ENCODE measurements at regions not wholly inside any gene's neighbourhood (a gene's known extent, or its start where the extent isn't known, plus 50 kb on each side); places are given as distances from the start of the nearest gene placed in this dataset.

DNA sequence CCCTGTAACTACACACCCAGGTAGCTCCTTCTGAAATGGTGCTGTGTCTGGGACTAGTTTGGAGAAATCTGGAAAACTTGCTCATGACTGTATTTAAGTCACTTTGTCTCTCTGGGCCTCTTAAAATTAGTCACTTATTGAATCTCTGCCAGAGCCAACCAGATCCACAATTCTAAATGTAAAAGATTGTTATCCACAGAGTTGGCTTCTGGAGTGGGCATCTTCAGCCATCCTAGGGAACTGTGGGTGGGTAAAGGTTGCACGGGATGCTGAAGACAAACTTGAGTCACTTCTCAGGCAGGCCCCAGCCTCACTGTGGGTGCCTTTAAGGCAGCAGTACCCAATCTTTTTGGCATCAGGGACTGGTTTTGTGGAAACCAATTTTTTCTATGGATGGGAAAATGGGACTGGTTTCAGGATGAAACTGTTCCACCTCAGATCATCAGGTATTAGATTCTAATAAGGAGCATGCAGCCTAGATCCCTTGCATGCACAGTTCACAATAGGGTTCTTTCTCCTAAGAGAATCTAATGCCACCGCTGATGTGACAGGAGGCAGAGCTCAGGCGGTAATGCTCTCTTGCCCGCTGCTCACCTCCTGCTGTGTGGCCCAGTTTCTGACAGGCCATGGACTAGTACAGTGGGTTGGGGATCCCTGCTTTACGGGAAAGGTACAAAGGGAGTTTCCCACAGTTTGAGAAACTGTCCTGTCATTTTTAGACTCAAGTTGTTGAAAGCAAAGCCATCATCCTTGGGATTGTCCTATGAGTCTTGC lies 98.3 kb upstream of the SPRED2 start:
- no peak for DNase-seq (ENCODE audit: low read depth in 4 of 4, low spot score in 3 of 4)

DNA sequence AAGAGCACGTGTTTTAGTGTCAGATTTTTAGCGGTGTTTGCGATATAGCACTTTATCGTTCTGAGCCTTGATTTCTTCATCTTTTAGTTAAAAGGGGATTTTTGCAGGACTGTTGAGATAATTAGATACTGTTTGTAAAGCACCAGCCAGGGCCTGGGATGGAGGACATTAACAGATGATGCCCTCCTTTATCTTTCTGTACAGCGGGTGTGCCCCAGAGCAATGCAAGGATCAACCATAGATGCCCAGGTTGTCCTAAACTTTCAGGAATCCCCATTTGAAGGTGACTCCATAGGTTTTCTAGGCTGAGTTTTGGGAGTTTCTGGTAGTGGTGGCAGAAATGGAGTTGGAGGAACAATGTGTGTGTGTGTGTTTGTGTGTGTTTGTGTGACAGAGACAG lies 97.0 kb upstream of the SPRED2 start:
- no peak for DNase-seq (ENCODE audit: low read depth in 4 of 4, low spot score in 3 of 4)

DNA sequence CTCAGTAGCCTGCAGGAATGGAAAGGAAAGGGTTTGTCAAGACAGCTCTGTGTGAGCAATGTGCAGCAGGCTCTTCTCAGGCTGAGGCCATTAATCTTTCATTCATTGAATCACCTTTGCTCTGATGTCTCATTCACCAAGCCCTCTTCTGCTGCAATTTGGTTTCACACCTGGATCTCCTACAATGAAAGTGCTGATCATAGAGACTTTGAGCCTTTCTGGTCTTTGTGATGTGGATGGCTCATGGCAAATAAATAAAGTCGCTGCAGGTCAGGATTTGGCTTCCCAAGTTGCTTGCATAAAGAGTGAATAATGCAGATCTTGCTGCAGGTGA lies 95.8 kb upstream of the SPRED2 start:
- DNase-seq (ENCODE audit: low read depth in 4 of 4, low spot score in 3 of 4) = no peak

DNA sequence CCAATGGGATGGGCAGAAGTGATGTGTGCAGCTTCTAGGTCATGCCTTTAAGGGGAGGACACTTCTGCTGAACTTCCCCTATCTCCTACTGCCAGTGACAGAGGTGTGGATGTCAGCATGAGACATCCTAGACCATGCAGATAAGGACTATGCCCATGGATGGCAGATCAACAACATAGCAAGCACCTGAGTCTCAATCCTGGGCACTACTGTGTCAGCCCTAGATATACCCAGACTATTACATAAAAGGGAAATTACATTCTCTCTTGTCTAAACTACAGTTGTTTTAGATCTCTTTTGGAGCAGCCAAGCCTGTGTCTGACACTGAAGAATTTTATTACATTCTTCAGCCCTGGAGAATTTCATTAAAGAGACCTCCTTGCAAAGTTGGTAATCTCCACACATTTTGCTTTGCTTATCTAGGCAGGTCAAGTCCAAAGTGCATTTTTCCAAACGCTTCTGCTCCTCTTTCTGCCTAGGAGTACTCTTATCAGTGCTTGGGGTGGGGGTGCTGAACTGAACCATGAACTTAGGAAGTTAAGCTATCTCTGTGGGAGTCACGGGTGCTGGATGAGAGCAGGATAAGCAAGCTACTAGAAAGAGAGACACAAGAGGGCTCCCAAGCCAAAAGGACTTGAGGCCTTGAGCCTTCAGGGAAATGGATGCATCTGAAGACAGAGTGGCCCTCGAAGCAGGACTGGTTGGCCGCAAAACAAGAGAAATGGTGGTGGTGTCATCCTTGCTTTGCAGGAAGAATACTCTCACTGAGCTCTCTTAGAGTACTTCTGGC lies 95.2 kb upstream of the SPRED2 start:
- no peak for DNase-seq (ENCODE audit: low read depth in 4 of 4, low spot score in 3 of 4)

DNA sequence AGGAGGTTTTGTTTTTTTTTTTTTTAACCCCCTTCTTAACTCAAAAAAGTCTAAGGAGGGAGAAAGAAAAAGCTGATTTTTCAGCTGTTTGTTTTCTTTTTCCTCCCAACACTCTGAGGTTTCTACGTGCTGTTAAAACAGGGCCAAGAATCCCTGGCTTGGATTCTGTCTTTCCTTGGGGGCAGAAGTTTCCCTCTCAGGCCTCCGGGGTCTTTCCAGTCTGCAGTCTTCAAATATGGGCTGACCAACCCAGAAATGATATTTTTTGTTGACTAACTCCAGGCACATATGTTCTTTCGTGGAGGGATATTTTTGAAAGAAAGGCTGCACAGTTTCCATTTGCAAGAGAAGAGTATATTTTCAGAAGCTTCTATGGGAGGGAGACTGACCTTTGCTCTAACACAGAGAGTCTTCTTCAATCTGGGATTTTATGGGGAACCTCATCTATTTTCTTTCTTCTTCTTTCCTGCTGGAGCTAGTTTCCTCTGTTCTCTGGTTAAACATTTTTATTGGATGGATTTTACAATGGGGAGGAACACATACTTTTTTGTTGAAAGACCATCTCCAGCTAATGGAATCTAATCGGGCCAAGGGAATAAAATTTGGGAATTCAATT lies 93.3 kb upstream of the SPRED2 start:
- no peak for DNase-seq (ENCODE audit: low read depth in 4 of 4, low spot score in 3 of 4)

DNA sequence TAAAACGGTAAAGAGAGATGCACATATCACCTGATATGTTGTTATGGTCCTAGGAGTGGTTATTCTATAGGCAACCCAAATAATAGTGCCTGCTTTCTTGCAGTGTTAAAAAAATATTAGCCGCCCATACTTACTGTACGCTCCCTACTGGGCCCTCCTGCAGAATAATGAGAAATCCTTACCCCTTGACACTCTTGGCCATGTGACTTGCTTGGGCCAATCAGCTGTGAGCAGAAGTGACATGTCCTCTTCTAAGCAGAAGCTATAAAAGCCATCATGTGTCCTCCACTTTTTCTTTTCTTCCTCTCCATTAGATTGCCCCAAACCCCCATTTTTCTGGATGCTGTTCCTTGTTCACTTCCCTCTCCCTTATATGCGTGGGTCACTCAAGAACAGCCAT lies 90.5 kb upstream of the SPRED2 start:
- no peak for DNase-seq (ENCODE audit: low read depth in 4 of 4, low spot score in 3 of 4)

DNA sequence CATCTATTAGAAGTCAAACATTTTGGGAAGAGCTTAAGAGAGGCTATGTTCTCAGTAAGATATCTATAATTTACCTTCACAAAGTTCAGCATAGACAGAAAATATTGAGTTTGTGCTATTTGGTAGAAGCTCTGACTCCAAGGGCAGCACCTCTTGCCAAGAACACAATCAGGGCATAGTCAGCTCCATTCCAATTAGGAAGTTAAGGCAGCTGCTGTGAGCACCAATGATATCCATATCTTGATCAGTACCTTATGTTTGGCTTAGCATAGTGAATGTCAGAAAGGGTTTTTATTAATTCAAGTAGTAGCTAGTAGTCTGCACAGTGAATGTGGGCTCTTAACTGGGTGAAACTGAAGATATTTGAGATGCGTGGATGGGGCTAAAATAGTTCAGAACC lies 86.4 kb upstream of the SPRED2 start:
- no peak for DNase-seq (ENCODE audit: low read depth in 4 of 4, low spot score in 3 of 4)

DNA sequence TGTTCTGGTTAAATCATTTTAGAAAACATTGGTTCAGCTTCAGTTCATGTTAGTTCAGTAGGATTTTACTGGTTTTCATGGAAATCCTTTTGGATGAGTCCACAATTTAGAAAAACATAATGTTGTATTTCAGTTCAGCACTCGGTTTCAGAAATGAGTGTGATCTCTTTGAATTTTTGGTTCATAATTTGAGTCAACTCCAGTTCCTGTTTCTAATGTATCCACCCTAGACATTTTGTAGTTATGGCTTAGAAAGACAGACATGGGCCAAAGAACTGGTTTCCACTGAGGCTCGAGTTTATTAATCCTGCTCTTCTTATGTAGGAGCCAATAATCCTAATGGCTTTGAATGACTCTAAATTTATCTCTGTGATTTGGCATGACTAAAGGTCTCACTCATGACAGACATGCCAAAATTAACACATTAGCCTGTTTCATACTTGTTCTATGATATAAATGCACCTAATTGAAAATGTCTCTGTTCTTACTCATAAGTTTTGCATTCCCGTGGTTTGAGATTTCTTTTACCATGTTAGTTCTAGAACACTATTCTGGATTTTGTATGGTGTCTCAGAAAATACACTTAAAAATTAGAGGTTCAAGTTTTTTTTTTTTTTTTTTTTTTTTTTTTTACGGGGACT lies 82.3 kb upstream of the SPRED2 start:
- DNase-seq (ENCODE audit: low read depth in 4 of 4, low spot score in 3 of 4) = no peak

DNA sequence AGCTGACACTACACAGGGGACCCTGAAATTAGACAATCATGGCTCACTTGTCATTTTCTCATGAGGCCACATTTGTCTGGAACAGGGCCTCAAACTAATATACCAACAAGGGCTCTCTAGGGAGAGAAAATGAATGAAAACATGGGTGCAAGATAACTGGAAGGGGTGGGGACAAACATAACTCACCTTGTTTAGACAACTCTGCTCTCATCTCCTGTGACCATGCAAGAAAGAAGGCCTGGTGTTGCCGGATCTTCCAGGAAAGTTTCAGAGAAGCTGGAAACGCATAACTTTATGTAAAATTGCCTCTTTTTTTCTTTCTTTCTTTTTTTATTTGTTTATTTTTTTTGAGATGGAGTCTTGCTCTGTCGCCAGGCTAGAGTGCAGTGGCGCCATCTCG lies 80.4 kb upstream of the SPRED2 start:
- no peak for DNase-seq (ENCODE audit: low read depth in 4 of 4, low spot score in 3 of 4)

DNA sequence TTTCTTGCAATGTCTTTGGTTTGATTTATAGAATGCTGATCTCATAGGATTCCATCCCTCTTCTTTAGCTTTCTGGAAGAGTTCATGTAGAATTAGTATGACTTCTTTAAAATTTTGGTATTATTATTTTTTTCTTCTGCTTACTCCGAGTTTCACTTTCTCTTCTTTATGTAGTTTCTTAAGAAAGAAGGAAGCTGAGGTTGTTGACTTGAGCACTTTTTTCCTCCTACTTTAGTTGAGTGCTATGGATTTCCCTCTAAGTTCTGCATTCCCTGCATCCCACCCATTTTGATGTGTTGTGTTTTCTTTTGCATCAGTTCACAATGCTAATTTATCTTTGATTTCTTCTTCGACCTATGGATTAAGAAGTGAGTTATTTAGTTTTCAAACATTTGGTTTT lies 78.9 kb upstream of the SPRED2 start:
- DNase-seq (ENCODE audit: low read depth in 4 of 4, low spot score in 3 of 4) = no peak

DNA sequence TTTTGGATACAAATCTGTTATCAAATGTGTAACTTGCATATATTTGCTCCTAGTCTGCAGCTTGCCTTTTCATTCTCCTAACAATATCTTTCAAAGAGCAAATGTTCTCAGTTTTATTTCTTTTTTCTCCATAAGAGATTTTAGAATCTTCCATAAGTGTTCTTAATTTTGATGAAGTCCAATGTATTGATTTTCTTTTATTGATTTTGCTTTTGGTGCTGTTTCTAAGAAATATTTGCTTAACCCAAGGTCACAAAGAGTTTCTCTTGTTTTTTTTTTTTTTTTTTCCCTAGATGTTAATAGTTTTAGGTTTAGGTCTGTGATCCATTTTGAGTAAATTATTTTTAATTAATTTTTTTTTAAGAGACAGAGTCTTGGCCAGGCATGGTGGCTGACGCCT lies 75.8 kb upstream of the SPRED2 start:
- no peak for DNase-seq (ENCODE audit: low read depth in 4 of 4, low spot score in 3 of 4)

DNA sequence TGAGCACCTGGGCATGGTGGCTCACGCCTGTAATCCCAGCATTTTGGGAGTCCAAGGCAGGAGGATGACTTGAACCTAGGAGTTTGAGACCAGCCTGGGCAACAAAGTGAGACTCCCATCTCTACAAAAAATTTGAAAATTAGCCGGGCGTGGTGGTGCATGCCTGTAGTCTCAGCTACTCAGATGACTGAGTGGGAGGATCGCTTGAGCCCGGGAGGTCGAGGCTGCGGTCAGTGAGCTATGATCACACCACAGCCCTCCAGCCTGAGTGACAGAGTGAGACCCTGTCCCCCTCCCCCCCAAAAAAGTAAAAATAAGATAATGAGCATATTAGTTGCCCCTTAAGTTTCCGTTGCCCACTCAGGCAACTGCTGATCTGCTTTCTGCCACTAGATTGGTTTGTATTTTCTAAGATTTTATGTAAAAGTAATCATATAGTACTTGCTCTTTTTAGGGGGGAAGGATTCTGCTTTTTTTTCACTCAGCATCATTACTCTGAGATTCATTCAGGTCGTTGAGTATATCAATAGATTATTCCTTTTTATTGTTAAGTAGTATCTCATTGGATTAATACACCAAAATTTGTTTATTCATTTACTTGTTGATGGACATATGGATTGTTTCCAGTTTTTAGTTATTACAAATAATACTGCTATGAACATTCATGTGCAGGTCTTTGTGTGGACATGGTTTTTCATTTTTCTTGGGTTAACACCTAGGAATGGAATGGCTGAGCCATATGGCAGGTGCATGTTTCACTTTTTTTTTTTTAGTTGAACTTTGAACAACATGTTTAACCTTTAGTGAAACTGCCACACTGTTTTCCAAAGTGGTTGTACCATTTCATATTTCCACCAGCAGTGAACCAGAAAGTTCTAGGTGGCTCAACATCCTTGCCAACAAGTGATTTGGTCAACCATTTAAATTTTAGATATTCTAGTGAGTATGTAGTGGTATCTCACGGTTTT lies 75.0 kb upstream of the SPRED2 start:
- no peak for DNase-seq (ENCODE audit: low read depth in 4 of 4, low spot score in 3 of 4)

DNA sequence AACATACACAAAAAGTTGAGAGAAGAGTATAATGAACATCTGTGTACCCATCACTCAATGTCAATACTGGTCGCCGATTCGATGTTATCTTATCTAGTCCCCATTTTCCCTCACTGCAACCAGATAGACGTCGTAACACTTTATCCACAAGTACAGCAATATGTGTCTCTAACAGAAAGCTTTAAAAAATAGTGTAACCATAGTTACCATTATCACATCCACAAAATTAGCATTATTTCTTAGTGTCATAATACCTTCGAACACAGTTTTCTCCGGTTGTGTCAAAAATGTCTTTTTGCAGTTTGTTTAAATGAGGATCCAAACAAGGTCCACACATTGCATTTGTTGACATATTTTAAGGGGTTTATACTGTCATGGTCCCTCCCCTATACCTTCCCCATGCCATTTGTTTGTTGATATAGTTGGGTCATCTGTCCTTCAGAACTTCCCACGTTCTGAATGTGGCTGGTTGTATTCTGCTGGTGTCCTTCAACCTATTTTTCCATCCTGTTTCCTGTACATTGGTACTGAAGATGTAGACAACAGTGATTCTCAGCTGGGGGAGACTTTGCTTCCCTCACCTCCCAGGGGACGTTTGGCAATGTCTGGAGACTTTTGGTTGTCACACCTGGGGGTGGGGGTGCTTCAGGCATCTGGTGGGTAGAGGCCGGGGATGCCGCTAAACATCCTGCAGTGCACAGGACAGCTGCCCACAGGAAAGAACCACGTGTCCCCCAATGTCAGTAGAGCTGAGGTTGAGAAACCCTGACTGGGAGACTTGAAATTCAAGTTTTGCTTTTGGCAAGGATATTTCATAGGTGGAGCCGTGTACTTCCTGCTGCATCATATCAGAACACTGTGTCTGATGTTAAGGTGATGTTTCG lies 72.7 kb upstream of the SPRED2 start:
- no peak for DNase-seq (ENCODE audit: low read depth in 4 of 4, low spot score in 3 of 4)

DNA sequence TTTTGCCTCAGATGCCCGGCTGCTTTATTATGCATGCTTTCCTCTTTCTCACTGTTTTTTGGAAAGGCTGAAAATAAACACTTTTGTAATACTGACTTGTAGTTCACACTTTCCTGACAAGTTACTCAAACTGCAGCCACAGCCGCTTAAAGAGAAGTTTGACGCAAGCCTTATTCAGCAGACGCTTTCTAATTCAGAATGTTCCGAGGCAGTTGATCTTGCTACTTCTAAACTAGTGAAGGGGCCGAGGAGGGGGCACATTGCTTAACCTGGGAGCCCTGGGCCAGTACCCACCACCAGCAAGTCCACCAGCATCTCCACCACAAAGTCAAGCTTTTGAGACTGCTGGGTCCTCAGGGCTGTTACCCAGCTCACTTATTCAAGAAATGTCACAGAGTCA lies 71.8 kb upstream of the SPRED2 start:
- no peak for DNase-seq (ENCODE audit: low read depth in 4 of 4, low spot score in 3 of 4)

DNA sequence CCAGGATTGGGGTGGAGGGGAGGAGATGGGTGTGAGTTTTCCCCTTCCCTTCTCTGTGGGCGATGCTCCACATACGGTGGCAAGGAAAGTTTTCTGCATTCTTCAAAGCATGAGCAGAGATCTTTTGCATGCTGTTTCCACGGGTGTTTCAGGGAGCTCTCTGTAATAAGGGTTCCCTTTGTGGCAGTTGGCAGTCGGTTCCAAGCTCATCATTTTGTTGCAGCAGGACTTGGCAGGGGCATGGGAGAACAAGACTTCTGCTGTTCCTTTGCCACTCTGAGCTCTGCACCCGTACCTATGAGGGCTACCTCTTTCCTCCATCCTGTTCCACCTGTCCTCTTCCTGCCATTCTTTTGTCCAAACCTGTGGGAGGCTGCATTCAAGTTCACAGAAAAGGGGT lies 71.3 kb upstream of the SPRED2 start:
- DNase-seq (ENCODE audit: low read depth in 4 of 4, low spot score in 3 of 4) = no peak

DNA sequence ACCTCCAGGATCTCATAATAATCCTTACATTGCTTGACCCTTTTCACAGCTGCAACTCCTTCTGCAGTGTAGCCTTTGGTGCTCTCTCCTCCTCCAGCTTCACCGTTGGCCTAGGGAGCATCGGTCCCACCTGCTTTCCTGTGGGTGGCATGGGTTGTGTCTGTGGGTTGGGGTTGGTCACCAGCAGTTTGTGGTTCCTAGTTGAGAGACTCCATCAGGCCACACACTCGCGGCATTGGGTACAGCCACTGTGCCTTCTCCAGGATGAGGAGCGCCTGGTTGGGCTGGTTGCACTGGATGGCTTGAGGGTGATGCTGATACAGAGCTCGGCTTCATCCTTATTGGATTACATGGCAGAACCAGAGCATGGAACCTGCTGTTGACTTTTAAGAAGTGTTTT lies 69.4 kb upstream of the SPRED2 start:
- no peak for DNase-seq (ENCODE audit: low read depth in 4 of 4, low spot score in 3 of 4)

DNA sequence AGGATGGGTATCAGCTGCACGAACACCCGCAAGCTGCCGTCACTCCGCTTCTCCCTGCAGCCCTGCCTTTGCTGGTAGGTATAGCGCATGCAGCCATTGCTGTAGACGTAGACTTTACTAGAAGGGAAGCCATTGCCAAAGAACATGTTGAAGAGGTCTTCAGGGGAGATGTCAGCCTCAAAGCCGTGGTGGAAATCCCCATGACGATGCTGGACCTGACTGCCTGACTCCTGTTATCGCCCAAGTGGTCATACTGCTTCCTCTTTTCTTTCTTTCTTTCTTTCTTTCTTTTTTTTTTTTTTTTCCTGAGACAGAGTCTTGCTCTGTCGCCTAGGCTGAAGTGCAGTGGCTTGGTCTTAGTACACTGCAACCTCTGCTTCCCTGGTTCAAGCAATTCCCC lies 68.7 kb upstream of the SPRED2 start:
- no peak for DNase-seq (ENCODE audit: low read depth in 4 of 4, low spot score in 3 of 4)

DNA sequence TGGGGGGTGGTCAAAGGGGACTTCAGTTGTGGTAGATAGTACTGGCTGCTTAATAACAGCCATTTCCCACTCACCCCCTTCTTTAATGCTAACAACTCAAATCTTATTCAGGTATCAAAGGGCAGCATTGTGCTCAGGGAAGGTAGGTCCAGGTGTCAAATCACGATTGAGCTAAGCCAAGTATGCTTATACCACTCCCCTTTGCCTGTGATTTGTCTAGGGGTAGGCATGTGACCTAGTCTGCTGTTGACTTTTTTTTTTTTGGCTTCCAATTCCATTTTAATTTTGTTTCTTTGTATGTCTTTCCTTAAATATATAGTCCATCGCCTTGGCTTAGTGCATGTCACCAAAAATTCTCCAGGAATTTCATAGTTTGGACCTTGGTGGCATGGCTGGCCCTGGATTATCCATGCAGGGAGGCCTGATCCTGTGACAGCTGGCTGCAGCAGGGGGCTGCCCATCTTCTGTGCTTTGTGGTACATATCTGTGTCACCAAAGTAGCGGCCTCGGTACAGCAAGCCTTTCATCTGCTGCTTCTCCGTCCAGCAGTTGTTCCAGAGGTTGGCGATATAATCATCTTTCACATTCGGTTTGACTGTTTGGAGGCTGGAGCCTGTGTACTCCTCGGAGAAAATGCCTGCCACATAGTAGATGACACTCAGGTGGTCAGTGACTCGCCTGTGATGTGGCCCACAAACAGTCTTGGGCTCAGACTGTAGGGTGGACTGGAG lies 68.1 kb upstream of the SPRED2 start:
- no peak for DNase-seq (ENCODE audit: low read depth in 4 of 4, low spot score in 3 of 4)

DNA sequence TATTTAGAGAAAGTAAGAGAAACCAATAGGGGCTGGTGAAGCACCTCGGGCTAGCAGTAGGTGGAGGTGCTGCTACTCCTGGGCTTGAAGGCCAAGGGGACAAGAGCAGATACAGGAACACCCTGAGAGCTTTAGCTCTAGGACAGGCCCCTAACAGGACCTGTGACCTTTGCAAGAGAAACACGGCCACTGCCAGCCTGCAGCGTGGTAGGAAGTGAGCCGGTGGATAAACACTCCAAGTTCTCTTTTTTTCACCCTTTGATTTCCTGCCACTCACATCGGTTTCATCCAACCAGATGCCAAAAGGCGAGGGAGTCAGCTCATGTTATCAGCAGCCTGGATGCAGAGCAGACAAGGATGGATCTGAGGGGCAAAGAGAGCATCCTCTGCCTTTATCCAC lies 66.8 kb upstream of the SPRED2 start:
- DNase-seq (ENCODE audit: low read depth in 4 of 4, low spot score in 3 of 4) = no peak
